ENCODE measurements at regions not wholly inside any gene's neighbourhood (a gene's known extent, or its start where the extent isn't known, plus 50 kb on each side); places are given as distances from the start of the nearest gene placed in this dataset.

DNA sequence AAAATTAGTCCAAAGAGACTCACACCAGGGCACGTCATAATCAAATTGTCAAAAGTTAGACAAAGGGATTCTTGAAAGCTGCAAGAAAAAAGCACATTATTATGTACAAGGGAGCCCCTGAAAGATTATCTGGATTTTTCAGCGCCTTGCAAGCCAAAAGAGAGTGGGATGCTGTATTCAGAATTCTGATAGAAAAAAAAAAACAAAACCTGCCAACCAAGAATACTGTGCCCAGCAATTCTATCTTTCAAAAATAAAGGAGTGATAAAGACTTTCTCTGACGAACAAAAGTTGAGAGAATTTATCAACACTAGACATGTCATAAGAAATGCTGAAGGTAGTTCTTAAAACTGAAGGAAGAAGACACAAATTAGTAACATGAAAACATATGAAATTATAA, 240.2 kb downstream of the SNX13 start:
- H3K4me3 ChIP-seq (ENCODE audit: low read depth, poor library complexity, severe bottlenecking): no peak overlapping the region
- DNase-seq (ENCODE audit: low spot score in 2 of 2): no peak
- intact Hi-C loops (cut with DNase I; ENCODE audit: low total_unique reads): no loop called here
- TF ChIP-seq, protein P1, sequence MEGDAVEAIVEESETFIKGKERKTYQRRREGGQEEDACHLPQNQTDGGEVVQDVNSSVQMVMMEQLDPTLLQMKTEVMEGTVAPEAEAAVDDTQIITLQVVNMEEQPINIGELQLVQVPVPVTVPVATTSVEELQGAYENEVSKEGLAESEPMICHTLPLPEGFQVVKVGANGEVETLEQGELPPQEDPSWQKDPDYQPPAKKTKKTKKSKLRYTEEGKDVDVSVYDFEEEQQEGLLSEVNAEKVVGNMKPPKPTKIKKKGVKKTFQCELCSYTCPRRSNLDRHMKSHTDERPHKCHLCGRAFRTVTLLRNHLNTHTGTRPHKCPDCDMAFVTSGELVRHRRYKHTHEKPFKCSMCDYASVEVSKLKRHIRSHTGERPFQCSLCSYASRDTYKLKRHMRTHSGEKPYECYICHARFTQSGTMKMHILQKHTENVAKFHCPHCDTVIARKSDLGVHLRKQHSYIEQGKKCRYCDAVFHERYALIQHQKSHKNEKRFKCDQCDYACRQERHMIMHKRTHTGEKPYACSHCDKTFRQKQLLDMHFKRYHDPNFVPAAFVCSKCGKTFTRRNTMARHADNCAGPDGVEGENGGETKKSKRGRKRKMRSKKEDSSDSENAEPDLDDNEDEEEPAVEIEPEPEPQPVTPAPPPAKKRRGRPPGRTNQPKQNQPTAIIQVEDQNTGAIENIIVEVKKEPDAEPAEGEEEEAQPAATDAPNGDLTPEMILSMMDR (IDR thresholded peaks at IDR 0.05): no peak
- 80 to 92% methylated on average over 3 of the region's 3 CpGs for WGBS, 2 donors

DNA sequence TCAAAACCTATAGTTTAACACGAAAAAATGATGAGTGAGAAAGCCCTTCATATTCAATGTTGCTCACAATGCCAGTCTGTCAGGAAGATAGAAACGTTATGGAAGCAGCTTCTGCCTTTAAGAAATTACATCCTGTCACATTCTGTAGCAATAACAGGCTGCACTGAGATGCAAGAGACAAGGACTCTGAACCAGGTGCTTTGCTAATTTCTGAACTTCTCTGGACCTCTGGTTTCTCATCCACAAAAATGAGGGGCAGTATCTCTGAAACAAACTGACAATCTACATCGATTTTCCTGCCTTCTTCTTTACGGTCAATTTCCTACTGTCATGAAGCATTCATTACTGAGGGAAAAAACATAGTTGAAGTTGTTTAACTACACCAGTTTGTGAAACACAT, 234.0 kb downstream of the SNX13 start:
- WGBS, 2 donors: 45 to 48% methylated on average over 4 of the region's 4 CpGs
- intact Hi-C loops (cut with DNase I; ENCODE audit: low total_unique reads): no loop called here
- no peak for TF ChIP-seq POLR2A (IDR thresholded peaks at IDR 0.05)
- TF ChIP-seq, protein P1 (IDR thresholded peaks at IDR 0.05): no peak
- no peak for DNase-seq (ENCODE audit: low spot score in 2 of 2)
- H3K4me3 ChIP-seq (ENCODE audit: low read depth, poor library complexity, severe bottlenecking): no peak overlapping the region

DNA sequence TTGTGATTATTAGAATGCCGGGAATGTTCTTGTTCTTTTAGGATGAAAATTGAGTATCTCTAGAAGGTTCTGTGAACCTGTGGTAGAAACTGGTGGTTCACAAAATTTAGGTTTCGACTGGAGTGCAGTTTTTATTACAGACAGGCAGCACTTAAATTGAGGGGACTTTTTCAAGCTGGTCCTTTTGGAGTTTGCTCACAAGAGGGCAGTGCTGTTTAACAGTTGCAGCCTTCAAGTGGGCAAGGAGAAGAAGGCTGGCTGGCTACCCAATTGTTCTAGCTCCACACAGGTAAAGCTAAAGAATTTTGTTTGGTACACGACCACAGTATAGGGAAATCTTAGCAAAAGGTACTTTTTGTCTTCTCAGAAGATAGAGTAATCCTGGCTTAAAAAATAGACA, 233.6 kb downstream of the SNX13 start:
- H3K4me3 ChIP-seq (ENCODE audit: low read depth, poor library complexity, severe bottlenecking): no peak overlapping the region
- 18% methylated on average over 3 of the region's 3 CpGs for WGBS, 2 donors
- DNase-seq (ENCODE audit: low spot score in 2 of 2): no peak
- intact Hi-C loops (cut with DNase I; ENCODE audit: low total_unique reads): no loop called here
- no peak for TF ChIP-seq POLR2A (IDR thresholded peaks at IDR 0.05)
- TF ChIP-seq, protein P1 (IDR thresholded peaks at IDR 0.05): no peak

DNA sequence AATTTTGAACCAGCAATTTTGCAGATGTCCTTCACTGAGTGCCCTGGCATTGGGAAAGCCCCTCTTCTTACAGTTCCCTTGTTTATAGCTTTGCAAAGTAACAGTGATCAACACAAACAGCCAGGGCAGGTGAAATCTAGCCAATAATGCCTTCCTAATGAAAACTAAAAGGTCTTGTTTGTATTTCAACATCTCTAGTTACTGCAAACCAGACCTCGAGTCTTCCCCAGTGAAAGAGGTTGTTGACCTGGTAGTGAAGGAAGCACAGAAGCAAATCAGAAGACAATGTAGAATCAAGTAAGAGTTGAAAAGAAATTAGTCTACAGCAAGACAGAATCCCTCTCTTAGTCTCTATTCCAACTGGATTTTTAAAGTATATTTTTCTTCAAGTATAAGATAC, 231.2 kb downstream of the SNX13 start:
- no peak overlapping the region for H3K4me3 ChIP-seq (ENCODE audit: low read depth, poor library complexity, severe bottlenecking)
- TF ChIP-seq, protein P1 (IDR thresholded peaks at IDR 0.05): no peak
- no peak for TF ChIP-seq POLR2A (IDR thresholded peaks at IDR 0.05)
- 76 to 82% methylated on average over 1 of the region's 1 CpG for WGBS, 2 donors
- intact Hi-C loops (cut with DNase I; ENCODE audit: low total_unique reads): no loop called here
- no peak for DNase-seq (ENCODE audit: low spot score in 2 of 2)

DNA sequence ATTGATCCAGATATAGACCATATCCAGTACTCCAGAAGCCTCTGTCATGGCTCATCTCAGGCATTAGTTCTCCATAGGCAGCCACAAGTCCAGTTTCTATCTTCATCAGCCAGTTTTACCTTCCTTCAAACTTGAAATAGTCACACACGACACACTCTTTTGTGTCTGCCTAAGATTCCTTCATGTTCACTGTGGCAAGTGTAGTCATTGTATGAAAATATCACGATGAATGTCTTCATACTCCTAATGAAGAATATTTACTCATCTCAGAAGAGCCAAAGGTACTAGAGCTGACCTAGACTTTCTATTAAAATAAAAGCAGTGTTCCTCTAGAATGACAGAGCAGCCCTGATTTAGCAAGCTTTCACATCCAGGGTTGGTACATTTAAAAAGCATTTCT, 230.7 kb downstream of the SNX13 start:
- intact Hi-C loops (cut with DNase I; ENCODE audit: low total_unique reads): no loop called here
- no peak overlapping the region for H3K4me3 ChIP-seq (ENCODE audit: low read depth, poor library complexity, severe bottlenecking)
- TF ChIP-seq, protein P1 (IDR thresholded peaks at IDR 0.05): no peak
- no peak for TF ChIP-seq POLR2A (IDR thresholded peaks at IDR 0.05)
- WGBS, 2 donors: 94 to 97% methylated on average over 2 of the region's 2 CpGs
- no peak for DNase-seq (ENCODE audit: low spot score in 2 of 2)

DNA sequence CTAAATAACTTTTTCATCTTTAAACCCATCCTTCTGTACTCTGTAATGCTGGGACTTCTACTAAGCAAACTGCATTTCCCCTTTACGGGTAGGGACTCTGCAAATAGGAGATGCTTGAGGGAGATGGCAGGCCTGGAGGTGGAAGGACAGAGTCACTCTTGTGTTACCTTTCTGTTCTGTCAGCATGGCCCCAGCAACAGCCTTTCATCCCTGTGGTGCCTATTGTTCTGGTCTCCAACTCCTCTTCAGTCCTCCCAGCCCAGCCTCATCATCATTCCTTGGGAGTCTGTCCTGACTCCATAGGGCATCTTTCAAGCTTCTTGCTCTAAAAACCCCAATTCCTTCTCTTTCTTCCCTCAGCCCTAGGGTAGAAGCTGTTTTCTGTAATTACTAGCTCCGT, 230.0 kb downstream of the SNX13 start:
- TF ChIP-seq, protein P1 (IDR thresholded peaks at IDR 0.05): no peak
- no peak for TF ChIP-seq POLR2A (IDR thresholded peaks at IDR 0.05)
- H3K4me3 ChIP-seq (ENCODE audit: low read depth, poor library complexity, severe bottlenecking): no peak overlapping the region
- 96% methylated on average over 2 of the region's 2 CpGs for WGBS, 2 donors
- no peak for DNase-seq (ENCODE audit: low spot score in 2 of 2)
- intact Hi-C loops (cut with DNase I; ENCODE audit: low total_unique reads): no loop called here
